HG02623 (cell line): ENCODE measurements at regions not wholly inside any gene's neighbourhood (a gene's known extent, or its start where the extent isn't known, plus 50 kb on each side); places are given as distances from the start of the nearest gene placed in this dataset.
"Not testable (repeated sequence)": the region's sequence is repeated elsewhere in the genome, so short reads cannot be mapped to it uniquely, and the experiment has no call there.

Source experiments
- ATAC-seq: cut with Tn5 transposase; IDR thresholded peaks from one replicate; pipeline ENCODE4 v1.9.1; 2021; ENCODE audit warnings: moderate library complexity; ENCODE audit not compliant: unreplicated experiment

DNA sequence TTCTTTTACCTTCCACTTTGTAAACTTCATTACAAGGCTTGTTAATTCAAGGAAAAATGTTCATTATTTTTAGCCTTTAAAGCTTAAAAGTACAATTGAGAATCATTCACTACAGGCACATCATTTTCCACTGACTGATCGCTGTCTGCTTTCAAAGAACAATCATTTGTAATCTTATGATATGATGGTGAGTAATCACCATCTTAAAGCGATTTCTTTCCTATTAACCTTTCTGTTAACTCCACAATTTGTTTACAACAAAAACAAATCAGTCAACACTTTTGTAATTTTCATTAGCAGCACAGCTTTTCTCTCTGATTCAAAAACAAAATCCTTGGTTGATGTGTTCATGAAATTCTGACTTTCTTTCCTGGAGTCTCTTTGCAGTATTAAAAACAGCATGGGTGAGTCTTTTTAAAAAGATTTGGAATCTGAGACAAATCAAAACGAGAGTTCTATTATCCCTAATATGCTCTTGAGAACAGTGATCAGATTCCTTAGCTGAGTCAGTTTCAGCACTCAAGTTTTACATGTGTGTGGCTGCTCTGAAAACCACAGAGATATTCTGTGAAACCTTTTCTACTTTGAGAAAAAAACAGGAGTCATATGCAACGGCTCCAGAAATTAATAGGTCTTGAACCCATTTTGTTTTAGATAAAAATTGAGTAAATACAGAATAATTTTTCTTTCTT, 145.8 kb upstream of the TMPRSS15 start:
- ATAC-seq, result no peak

GRCh38 chr21:18550361-18550760, 146.8 kb upstream of the TMPRSS15 start:
- no peak for ATAC-seq

DNA sequence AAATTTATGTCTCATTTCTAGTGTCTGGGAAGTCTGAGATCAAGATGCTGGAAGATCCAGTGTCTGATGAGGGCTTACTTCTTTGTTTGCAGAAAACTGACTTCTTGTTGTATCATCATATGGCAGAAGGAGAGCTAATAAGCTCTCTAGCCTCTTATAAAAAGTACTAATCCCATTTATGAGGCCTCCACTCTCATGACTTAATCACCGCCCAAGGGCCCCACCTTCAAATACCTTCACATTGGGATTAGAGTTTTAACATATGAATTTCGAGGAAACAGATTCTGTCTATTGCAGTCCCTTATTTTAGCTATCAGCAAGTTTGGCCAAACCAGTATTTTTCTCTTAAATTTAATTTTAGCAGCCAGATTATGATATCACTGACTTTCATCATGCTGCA, 150.2 kb upstream of the TMPRSS15 start:
- no peak for ATAC-seq

- ATAC-seq, result not testable (repeated sequence)
Observed at GRCh38 chr21:18567770-18568169, 164.2 kb upstream of the TMPRSS15 start.

GRCh38 chr21:18588001-18588662, 184.5 kb upstream of the TMPRSS15 start:
- ATAC-seq, result no peak

DNA sequence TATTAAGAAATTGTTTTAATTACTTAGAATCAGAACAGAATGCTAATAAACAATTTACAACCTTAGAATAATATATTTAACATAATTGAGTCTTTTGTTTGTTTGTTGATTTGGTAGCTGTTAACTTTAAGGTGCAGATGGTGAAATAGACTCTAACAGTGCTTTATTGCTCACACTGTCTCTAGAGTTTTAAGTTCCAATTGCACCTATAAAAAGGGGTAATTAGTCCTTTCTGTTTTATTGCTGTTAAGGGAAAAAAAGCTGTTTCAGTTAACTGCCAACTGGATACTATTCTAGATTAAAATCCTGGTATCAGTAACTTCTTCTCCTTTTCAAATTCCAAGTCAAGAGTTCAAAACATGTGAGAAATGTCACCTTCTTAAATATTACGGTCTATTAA, 197.6 kb upstream of the TMPRSS15 start:
- ATAC-seq, result no peak

GRCh38 chr21:18602711-18603110, 199.1 kb upstream of the TMPRSS15 start:
- ATAC-seq, result no peak

DNA sequence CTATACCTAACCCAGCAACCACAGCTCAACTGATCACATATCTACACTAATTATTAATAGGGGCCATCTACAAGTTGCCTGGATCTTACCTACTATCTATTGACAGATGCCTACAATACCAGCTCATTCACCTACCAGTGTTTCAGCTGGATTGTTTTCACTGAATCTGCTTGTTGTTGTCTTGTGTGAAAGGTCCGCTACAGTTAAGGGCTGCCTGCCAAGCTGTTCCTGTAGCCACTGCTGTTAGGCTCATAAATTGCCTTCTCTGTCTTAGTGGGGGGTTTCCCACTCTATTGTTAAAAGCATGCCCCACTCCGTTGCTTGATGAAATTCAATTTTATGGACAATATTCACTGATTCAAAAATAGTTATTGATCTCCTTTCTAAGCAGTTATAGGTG, 199.7 kb upstream of the TMPRSS15 start:
- no peak for ATAC-seq

DNA sequence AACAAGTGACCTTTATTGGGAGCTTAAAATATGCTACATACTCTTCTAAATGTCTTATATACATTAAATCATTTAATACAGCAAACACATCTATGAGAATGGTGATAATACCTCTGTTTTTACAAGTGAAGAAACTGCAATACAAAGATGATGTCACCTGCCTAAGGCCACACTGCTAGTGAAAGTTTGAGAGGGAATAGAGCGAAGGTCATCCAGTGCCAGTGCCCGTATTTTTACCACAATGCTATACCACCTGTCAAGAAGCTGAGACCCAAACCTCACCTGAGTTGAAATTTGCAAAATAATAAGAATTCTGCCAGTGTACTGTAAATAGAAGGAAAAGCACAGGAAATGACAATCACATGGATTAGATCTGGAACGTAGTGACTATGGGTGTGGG, 200.4 kb upstream of the TMPRSS15 start:
- ATAC-seq, result no peak

GRCh38 chr21:18608226-18608625, 204.6 kb upstream of the TMPRSS15 start:
- no peak for ATAC-seq

- no peak for ATAC-seq
Observed at GRCh38 chr21:18614303-18614702, 210.7 kb upstream of the TMPRSS15 start.

DNA sequence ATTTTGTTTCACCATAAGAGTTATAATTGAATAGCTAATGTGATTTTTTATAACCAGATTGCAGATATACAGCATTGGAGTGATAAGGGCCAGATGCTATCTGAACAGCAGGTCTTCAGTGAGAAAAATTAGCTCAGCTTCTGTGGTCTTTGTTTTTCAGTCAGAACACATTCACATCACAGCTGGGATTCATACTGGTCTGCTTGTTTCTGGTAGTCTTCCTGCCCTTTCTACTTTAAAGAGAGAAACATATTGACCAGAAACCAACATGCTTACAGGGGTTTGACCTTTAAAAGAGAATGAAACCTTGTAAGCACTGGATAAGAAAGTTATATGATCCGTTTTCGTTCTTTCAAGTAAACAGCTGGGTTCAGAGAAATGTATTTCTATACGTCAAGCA, 213.7 kb upstream of the TMPRSS15 start:
- ATAC-seq, result no peak

DNA sequence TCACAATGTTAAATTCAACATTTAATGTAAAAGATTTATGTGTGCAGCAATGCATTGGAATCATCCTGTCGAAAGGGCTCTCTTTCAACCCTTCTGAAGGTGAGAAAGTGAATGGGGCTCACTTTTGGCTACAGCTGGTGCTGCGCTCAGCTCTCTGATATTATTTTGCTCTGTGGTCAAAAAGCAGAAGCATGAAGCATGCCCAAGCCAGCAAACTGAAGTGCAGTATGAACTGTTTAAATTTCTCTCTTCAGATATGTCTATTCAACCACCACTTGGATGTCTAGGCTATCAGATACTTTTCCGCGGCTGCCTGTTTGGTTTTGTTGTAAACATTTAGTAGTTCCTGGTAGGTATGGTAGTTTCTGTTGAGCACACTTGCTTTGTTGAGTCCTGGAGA, 216.9 kb upstream of the TMPRSS15 start:
- no peak for ATAC-seq

- no peak for ATAC-seq
Observed at GRCh38 chr21:18622383-18622782, 218.8 kb upstream of the TMPRSS15 start.

GRCh38 chr21:18630446-18630845, 226.9 kb upstream of the TMPRSS15 start:
- no peak for ATAC-seq

DNA sequence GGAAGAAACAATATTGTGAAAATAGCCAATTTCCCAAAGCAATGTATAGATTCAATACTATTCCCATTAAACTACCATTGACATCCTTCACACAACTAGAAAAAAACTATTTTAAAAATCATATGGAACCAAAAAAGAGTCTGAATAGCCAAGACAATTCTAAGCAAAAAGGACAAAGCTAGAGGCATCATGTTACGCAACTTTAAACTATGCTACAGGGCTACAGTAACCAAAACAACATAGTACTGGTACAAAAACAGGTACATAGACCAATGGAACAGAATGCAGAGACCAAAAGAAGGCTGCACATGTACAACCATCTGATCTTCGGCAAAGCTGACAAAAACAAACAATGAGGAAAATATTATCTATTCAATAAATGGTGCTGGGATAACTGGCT, 233.3 kb upstream of the TMPRSS15 start:
- no peak for ATAC-seq

DNA sequence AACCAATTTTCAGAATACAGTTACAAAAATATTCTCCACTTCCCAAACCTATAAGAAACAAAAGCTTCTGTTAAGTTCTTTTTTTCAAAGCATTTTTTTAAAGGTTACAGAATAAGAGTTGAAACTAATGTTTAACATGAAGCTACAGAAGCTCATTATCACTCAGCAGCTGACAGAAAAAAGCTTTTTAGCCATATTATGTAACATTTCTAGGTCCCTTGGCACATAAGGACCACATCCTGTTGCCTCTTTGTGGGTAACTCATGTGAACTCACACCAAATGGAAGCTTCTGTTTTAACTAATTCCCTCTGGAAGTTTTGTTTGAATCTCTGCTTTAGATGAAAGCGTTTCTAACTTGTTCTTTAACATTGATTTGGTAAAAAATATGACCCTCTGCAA, 242.5 kb upstream of the TMPRSS15 start:
- ATAC-seq, result peak; percentile 50

GRCh38 chr21:18655931-18656330, 252.3 kb upstream of the TMPRSS15 start:
- ATAC-seq, result no peak

DNA sequence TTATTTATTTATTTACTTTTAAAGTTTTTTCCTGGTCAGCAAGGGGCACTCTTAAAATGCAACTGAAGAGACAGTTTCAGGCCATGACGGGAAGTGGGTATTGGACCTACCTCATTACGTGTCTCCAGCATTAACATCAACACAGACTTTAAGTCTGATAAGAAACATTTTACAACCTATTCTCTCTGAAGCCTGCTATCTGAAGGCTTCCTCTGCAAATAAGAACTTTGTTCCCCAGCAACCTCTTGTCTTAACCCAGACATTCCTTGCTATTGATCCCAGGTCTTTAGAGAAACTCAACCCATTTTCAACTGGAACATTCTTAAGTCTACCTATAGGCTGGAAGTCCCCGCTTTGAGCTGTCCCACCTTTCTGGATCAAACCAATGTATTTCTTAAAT, 258.3 kb upstream of the TMPRSS15 start:
- no peak for ATAC-seq

- ATAC-seq, result no peak
Observed at GRCh38 chr21:18663663-18664062, 260.1 kb upstream of the TMPRSS15 start.

DNA sequence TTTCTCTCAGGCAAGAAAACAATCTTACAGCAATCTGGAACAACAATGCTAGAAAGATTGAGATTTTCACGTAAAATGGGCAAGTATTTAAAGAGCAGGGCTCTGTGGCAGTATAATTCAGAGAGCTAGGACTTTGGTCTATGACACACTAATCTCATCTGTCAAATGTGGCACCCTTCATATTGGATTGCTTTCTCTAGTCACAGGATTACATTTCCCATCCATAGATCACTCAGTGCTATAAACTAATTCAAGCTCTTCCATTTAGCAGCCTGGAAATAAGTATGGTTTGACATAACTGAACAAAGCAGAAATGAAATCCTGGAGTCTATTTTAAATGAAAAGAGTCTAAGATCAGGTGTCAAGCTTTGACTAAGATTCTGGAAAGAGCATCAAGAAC, 263.1 kb upstream of the TMPRSS15 start:
- no peak for ATAC-seq

GRCh38 chr21:18673789-18674188, 270.2 kb upstream of the TMPRSS15 start:
- ATAC-seq, result no peak

GRCh38 chr21:18677632-18678031, 274.0 kb upstream of the TMPRSS15 start:
- ATAC-seq, result no peak
